SK-N-SH (cell line): ENCODE measurements at regions not wholly inside any gene's neighbourhood (a gene's known extent, or its start where the extent isn't known, plus 50 kb on each side); places are given as distances from the start of the nearest gene placed in this dataset.

ENCODE experiments used
- CTCF ChIA-PET: fragments of 300-600, 350-600 bp; formaldehyde crosslinking; extraction: SDS; loops from one replicate; lab custom pipeline; 2021; lab: Yijun Ruan, JAX
- POLR2A ChIA-PET: fragments of 350-600 bp; sonication (Branson Sonifier 250); formaldehyde crosslinking; extraction: SDS; loops from one replicate; lab custom pipeline; 2020; ENCODE audit warnings: antibody characterized with exemption, inconsistent platforms; lab: Yijun Ruan, JAX
- DNase-seq: peaks from one replicate; pipeline ENCODE4 v3.0.0; 2012
- H2AFZ ChIP-seq: fragments of 200-600 bp; sonication (generic); 2 replicates; pipeline ENCODE4 v1.8.1; 2016; ENCODE audit warnings: antibody characterized with exemption, mild to moderate bottlenecking, low read depth
- H3F3A ChIP-seq: fragments of 200-600 bp; sonication (generic); replicated peaks from 2 replicates; pipeline ENCODE3; 2016; ENCODE audit warnings: antibody characterized with exemption, mild to moderate bottlenecking; ENCODE audit not compliant: insufficient read depth
- H3K27ac ChIP-seq, 2 experiments: fragments of 200-500 bp in 1 of 2; fragments of 200-600 bp in 1 of 2; sonication (Bioruptor generic) in 1 of 2; sonication (generic), shearing (Covaris generic) in 1 of 2; 2 replicates each; pipeline versions ENCODE4 v1.5.1 to v1.6.1; 2014 to 2016; ENCODE audit warnings: low read depth in 2 of 2, inconsistent platforms in 1 of 2, low read length in 1 of 2, mild to moderate bottlenecking in 1 of 2, mixed read lengths in 1 of 2
- H3K27me3 ChIP-seq: fragments of 200-600 bp; sonication (generic), shearing (Covaris generic); 2 replicates; pipeline ENCODE4 v1.6.1; 2016; ENCODE audit warnings: mixed run types; ENCODE audit not compliant: insufficient read depth
- H3K36me3 ChIP-seq, 2 experiments: fragments of 200-500 bp in 1 of 2; fragments of 200-600 bp in 1 of 2; sonication (Bioruptor generic) in 1 of 2; sonication (generic) in 1 of 2; replicated peaks in 1 of 2; 2 replicates each; pipeline versions ENCODE3 to v1.5.1; 2014 to 2016; ENCODE audit warnings: low read length in 1 of 2, mild to moderate bottlenecking in 1 of 2; ENCODE audit not compliant: insufficient read depth in 2 of 2, control insufficient read depth in 1 of 2
- H3K4me1 ChIP-seq, 2 experiments: fragments of 200-500 bp in 1 of 2; fragments of 200-600 bp in 1 of 2; sonication (Bioruptor generic) in 1 of 2; sonication (generic), shearing (Covaris generic) in 1 of 2; 2 replicates each; pipeline versions ENCODE4 v1.5.1 to v1.6.1; 2014 to 2016; ENCODE audit warnings: low read depth in 1 of 2, low read length in 1 of 2, mixed run types in 1 of 2; ENCODE audit not compliant: insufficient read depth in 2 of 2, control insufficient read depth in 1 of 2
- H3K4me2 ChIP-seq: fragments of 200-600 bp; sonication (generic), shearing (Covaris generic); 2 replicates; pipeline ENCODE4 v1.6.1; 2017; ENCODE audit warnings: mixed run types
- H3K4me3 ChIP-seq, 2 experiments: fragments of 200-500 bp in 1 of 2; fragments of 200-600 bp in 1 of 2; sonication (Bioruptor generic) in 1 of 2; sonication (generic), shearing (Covaris generic) in 1 of 2; 2 replicates each; pipeline versions ENCODE4 v1.5.1 to v1.8.1; 2014 to 2016; ENCODE audit warnings: low read depth in 2 of 2, inconsistent platforms in 1 of 2, low read length in 1 of 2, mild to moderate bottlenecking in 1 of 2, mixed read lengths in 1 of 2, moderate library complexity in 1 of 2
- H3K79me2 ChIP-seq: fragments of 200-600 bp; sonication (generic); 2 replicates; pipeline ENCODE4 v1.8.1; 2017; ENCODE audit warnings: mild to moderate bottlenecking; ENCODE audit not compliant: insufficient read depth
- H3K9ac ChIP-seq: fragments of 200-600 bp; sonication (generic); 2 replicates; pipeline ENCODE4 v1.6.1; 2017; ENCODE audit warnings: mixed run types
- H3K9me2 ChIP-seq: fragments of 200-600 bp; sonication (generic); 2 replicates; pipeline ENCODE4 v1.6.1; 2017; ENCODE audit warnings: mixed run types
- H3K9me3 ChIP-seq: fragments of 200-600 bp; sonication (generic); 2 replicates; pipeline ENCODE4 v1.6.1; 2017; ENCODE audit warnings: mixed run types, mild to moderate bottlenecking, moderate library complexity
- H4K20me1 ChIP-seq: fragments of 200-600 bp; sonication (generic); 2 replicates; pipeline ENCODE4 v1.6.1; 2017; ENCODE audit warnings: mild to moderate bottlenecking, mixed run types; ENCODE audit not compliant: insufficient read depth
- CHD2 ChIP-seq: fragments of 150-350 bp; IDR thresholded peaks from 2 replicates; pipeline ENCODE4 v1.6.1; 2018; ENCODE audit warnings: low read length; ENCODE audit not compliant: partially characterized antibody
- ELF1 ChIP-seq: IDR thresholded peaks from 2 replicates; pipeline ENCODE4 v1.4.0; 2012
- EP300 ChIP-seq, 2 experiments: IDR thresholded peaks; 2 replicates each; pipeline versions ENCODE4 v1.4.0 to v1.6.1; 2012; ENCODE audit warnings: borderline replicate concordance in 1 of 2, low read depth in 1 of 2, low read length in 1 of 2
- EZH2phosphoT487 ChIP-seq: fragments of 200-600 bp; sonication (generic); IDR thresholded peaks from 2 replicates; pipeline ENCODE4 v1.6.1; 2017; ENCODE audit warnings: low read depth, mixed run types, mild to moderate bottlenecking, antibody characterized with exemption, moderate library complexity, borderline replicate concordance
- FOSL2 ChIP-seq: IDR thresholded peaks from 2 replicates; pipeline ENCODE4 v1.4.0; 2012; ENCODE audit warnings: low read depth, mild to moderate bottlenecking, moderate library complexity, borderline replicate concordance
- FOXM1 ChIP-seq: IDR thresholded peaks from 2 replicates; pipeline ENCODE4 v1.4.0; 2012; ENCODE audit warnings: low read depth, mild to moderate bottlenecking
- GATA2 ChIP-seq: sonication (generic); formaldehyde crosslinking; IDR thresholded peaks from 2 replicates; pipeline ENCODE4 v1.5.0; 2020; ENCODE audit warnings: mild to moderate bottlenecking, missing genetic modification reagents
- JUND ChIP-seq: IDR thresholded peaks from 2 replicates; pipeline ENCODE4 v1.4.0; 2012
- MAX ChIP-seq: IDR thresholded peaks from 2 replicates; pipeline ENCODE4 v1.4.0; 2012; ENCODE audit warnings: low read depth
- MXI1 ChIP-seq: IDR thresholded peaks from 2 replicates; pipeline ENCODE4 v1.6.1; 2012; ENCODE audit warnings: mild to moderate bottlenecking, low read depth, low read length, improper control_type of control experiment
- NFIC ChIP-seq: IDR thresholded peaks from 2 replicates; pipeline ENCODE4 v1.4.0; 2012; ENCODE audit warnings: borderline replicate concordance
- NRF1 ChIP-seq: IDR thresholded peaks from 2 replicates; pipeline ENCODE4 v1.6.1; 2012; ENCODE audit warnings: low read depth, mild to moderate bottlenecking, low read length
- PBX3 ChIP-seq: IDR thresholded peaks from 2 replicates; pipeline ENCODE4; 2012
- RFX5 ChIP-seq: IDR thresholded peaks from 2 replicates; pipeline ENCODE4 v1.6.1; 2012; ENCODE audit warnings: mild to moderate bottlenecking, improper control_type of control experiment, low read length
- RXRA ChIP-seq: IDR thresholded peaks from 2 replicates; pipeline ENCODE4 v1.4.0; 2012; ENCODE audit warnings: low read depth, mild to moderate bottlenecking, borderline replicate concordance
- SIN3A ChIP-seq: IDR thresholded peaks from 2 replicates; pipeline ENCODE4 v1.6.1; 2012; ENCODE audit warnings: low read depth, mild to moderate bottlenecking, low read length, moderate library complexity, borderline replicate concordance
- USF1 ChIP-seq: IDR thresholded peaks from 2 replicates; pipeline ENCODE4 v1.4.0; 2012; ENCODE audit warnings: low read depth, borderline replicate concordance
- USF2 ChIP-seq: fragments of 150-350 bp; IDR thresholded peaks from 2 replicates; pipeline ENCODE4 v1.6.1; 2017; ENCODE audit warnings: antibody characterized with exemption, low read length, low read depth, borderline replicate concordance
- YY1 ChIP-seq: IDR thresholded peaks from 2 replicates; pipeline ENCODE4 v1.4.0; 2012; ENCODE audit warnings: low read depth, mild to moderate bottlenecking
- ZBTB33 ChIP-seq: IDR thresholded peaks from 2 replicates; pipeline ENCODE4 v1.4.0; 2012; ENCODE audit warnings: low read depth, borderline replicate concordance

GRCh38 chrX:109140463-109140862 lies 341.4 kb downstream of the GUCY2F start:
- Histone ChIP-seq H3K9ac (no peak overlapping the region), H3K27me3 (no peaks in the 10 kb centered on the region), H4K20me1 (no peaks in the 10 kb centered on the region), H3K4me3 (no peak overlapping the region), H3K27ac (no peak overlapping the region), H3K36me3 (no peaks in the 10 kb centered on the region), H3K9me3 (no peaks in the 10 kb centered on the region), H3K9me2 (no peaks in the 10 kb centered on the region), H3K4me2 (no peak overlapping the region), H3F3A (no peaks in the 10 kb centered on the region), H2AFZ (no peak overlapping the region), H3K79me2 (no peaks in the 10 kb centered on the region), H3K4me1 (no peaks in the 10 kb centered on the region)
- POLR2A ChIA-PET, result no interaction called here
- CTCF ChIA-PET, result no interaction called here
- DNase-seq, result no peak
- no peak for TF ChIP-seq PBX3
- TF ChIP-seq SIN3A, result no peak
- TF ChIP-seq ZBTB33, result no peak
- TF ChIP-seq USF1, result no peak
- no peak for TF ChIP-seq FOXM1
- no peak for TF ChIP-seq FOSL2
- TF ChIP-seq NFIC, result no peak
- no peak for TF ChIP-seq YY1
- no peak for TF ChIP-seq NRF1
- no peak for TF ChIP-seq CHD2
- no peak for TF ChIP-seq MAX
- no peak for TF ChIP-seq MXI1
- TF ChIP-seq EP300 (IDR thresholded peaks at IDR 0.05; ENCODE audit: borderline replicate concordance in 1 of 2, low read depth in 1 of 2, low read length in 1 of 2), result no peak
- no peak for TF ChIP-seq GATA2

- Histone ChIP-seq H3F3A (no peaks in the 10 kb centered on the region), H3K9me2 (no peaks in the 10 kb centered on the region), H4K20me1 (no peaks in the 10 kb centered on the region), H3K4me3 (no peak overlapping the region), H3K9ac (no peak overlapping the region), H3K27ac (no peak overlapping the region), H3K4me1 (no peaks in the 10 kb centered on the region), H2AFZ (no peak overlapping the region), H3K9me3 (no peaks in the 10 kb centered on the region; the same call in 1 of the 2 replicates), H3K4me2 (no peak overlapping the region), H3K79me2 (no peaks in the 10 kb centered on the region), H3K27me3 (no peaks in the 10 kb centered on the region), H3K36me3 (no peaks in the 10 kb centered on the region)
- CTCF ChIA-PET, result no interaction called here
- POLR2A ChIA-PET, result no interaction called here
- no peak for DNase-seq
- TF ChIP-seq JUND, result no peak
- TF ChIP-seq NFIC, result no peak
- no peak for TF ChIP-seq MXI1
- TF ChIP-seq RFX5, result no peak
- no peak for TF ChIP-seq PBX3
- TF ChIP-seq RXRA, result no peak
- TF ChIP-seq CHD2, result no peak
- no peak for TF ChIP-seq ELF1
- no peak for TF ChIP-seq NRF1
- no peak for TF ChIP-seq ZBTB33
- no peak for TF ChIP-seq MAX
- TF ChIP-seq USF2, result no peak
- TF ChIP-seq EZH2phosphoT487, result no peak
Observed at GRCh38 chrX:109134777-109135176, 347.1 kb downstream of the GUCY2F start.
